ENCODE measurements at regions not wholly inside any gene's neighbourhood (a gene's known extent, or its start where the extent isn't known, plus 50 kb on each side); places are given as distances from the start of the nearest gene placed in this dataset.
"Not testable (repeated sequence)": the region's sequence is repeated elsewhere in the genome, so short reads cannot be mapped to it uniquely, and the experiment has no call there.

DNA sequence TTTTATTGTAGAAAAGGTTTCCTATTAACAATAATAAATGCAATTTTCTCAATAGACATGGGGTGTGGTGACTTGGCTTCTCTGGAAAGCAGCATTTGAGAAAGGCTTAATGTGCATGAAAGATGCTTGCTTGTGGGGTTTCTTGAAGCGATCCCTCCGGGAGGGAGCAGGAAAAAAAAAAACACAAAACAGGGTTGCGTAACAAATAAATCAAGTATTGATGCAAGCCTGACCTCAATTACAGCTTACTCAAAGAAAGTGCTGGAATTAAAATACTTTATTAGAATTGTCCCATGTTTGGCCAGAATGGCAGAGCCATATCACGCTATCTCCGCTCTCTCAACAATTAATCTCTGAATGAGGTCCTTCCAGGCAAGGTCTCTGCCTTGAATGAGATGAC lies 1612.5 kb downstream of the REEP3 start:
- no peak for DNase-seq (ENCODE audit: low spot score)

- no peak for DNase-seq (ENCODE audit: low spot score)
Measured at GRCh38 chr10:65135508-65135907, 1614.3 kb downstream of the REEP3 start.

DNA sequence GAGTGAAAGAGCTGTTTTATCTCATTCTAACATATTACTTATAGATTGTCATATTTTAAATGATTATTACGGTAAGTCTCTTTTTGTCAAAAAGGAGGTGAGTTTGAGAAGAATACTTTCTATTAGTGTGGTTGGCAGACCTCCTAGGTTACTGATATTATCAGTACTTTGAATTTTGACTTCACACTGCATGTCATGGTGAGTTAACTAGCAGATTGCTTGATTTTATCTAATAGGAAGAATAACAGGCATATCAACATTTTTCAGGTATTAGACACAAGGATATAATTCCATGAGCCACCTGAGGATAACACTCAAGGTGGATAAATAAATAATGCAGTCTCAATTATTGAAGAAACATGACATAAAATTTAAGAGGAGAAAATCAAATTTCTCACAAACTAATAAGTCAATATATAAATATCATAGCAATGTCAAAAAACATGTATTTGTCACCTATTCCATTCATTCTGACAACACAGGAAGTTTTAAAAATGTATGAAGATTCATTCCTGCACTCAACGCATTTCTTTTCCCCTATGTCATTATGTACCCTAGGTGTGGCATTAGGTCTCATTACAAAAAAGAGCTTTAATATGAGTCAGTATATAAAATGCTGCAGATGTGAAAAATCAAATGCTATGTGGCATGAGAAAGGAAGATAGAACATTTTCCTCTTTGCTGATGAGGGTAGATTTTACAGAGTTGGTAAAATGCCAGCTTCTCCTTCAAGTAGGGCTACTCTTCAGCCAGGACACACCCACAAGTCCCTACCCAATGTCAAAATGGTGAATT lies 1621.6 kb downstream of the REEP3 start:
- DNase-seq (ENCODE audit: low spot score): no peak

DNA sequence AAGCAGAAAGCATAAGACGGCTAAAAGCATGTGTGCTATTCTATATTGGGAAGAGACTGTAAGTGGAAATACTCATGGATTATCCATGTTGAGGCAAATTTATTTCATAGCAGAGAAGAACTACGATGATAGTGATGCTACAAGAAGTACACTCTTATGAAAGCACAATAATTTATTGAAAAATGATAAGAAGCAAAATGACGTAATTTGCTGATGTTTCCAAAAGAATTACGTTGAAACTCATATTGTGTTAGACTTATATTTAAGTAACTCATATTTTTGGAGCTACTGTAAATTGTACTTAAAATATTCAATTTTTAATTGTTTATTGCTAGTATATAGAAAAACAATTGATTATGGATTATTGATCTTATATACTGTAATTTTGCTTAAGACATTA lies 1622.5 kb downstream of the REEP3 start:
- no peak for DNase-seq (ENCODE audit: low spot score)

DNA sequence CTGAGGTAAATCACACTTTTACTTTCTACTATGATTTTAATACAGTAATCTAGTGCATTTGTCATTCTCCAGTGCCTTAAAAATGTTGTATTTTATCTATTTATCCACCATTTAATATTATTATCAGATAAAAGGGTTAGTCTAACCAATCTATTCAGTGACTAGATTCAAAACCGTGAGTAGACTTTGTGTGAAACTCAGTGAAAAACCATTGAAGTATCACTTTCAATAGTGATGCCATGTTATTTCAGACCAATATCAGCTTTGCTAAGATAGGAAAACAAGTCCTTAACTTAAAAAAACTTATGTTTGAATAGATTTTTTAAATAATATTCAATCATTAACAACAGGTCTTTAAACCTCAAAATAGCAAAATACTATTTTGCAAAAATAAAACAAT lies 1628.7 kb downstream of the REEP3 start:
- no peak for DNase-seq (ENCODE audit: low spot score)

DNA sequence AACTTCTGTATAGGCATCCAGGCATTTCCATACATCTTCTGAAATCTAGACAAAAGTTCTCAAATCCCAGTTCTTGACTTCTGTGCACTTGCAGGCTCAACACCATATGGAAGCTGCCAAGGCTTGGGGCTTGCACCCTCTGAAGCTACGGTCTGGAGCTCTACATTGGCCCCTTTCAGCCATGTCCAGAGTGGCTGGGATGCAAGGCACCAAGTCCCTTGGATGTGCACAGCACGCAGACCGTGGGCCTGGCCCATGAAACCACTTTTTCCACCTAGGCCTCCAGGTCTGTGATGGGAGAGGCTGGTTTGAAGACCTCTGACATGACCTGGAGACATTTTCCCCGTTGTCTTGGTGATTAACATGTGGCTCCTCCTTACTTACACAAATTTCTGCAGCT lies 1645.1 kb downstream of the REEP3 start:
- DNase-seq (ENCODE audit: low spot score): no peak

GRCh38 chr10:65172249-65172648 lies 1651.0 kb downstream of the REEP3 start:
- DNase-seq (ENCODE audit: low spot score): no peak

DNA sequence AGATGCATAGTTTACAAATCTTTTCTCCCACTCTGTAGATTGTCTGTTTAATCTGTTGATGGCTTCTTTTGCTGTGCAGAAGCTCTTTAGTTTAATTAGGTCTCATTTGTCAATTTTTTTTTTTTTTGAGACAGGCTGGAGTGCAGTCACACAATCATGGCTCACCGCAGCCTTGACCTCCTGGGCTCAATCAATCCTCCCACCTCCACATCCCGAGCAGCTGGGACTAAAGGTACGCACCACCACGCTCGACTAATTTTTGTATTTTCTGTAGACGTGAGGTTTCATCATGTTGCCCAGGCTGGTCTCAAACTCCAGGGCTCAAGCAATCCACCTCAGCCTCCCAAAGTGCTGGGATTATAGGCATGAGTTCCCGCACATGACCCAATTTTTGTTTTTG lies 1655.8 kb downstream of the REEP3 start:
- no peak for DNase-seq (ENCODE audit: low spot score)

GRCh38 chr10:65183236-65183635 lies 1662.0 kb downstream of the REEP3 start:
- DNase-seq (ENCODE audit: low spot score): no peak

DNA sequence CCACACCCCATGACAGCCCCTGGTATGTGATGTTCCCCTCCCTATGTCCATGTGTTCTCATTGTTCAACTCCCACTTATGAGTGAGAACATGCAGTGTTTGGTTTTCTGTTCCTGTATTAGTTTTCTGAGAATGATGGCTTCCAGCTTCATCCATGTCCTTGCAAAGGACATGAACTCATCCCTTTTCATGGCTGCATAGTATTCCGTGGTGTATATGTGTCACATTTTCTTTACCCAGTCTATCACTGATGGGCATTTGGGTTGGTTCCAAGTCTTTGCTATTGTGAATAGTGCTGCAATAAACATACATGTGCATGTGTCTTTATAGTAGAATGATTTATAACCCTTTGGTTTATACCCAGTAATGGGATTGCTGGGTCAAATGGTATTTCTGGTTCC lies 1665.5 kb downstream of the REEP3 start:
- not testable (repeated sequence) for DNase-seq (ENCODE audit: low spot score)

- peak; percentile 1 for DNase-seq (ENCODE audit: low spot score)
Measured at GRCh38 chr10:65194126-65194525, 1672.9 kb downstream of the REEP3 start.

- DNase-seq (ENCODE audit: low spot score): no peak
Measured at GRCh38 chr10:65194555-65194954, 1673.4 kb downstream of the REEP3 start.

DNA sequence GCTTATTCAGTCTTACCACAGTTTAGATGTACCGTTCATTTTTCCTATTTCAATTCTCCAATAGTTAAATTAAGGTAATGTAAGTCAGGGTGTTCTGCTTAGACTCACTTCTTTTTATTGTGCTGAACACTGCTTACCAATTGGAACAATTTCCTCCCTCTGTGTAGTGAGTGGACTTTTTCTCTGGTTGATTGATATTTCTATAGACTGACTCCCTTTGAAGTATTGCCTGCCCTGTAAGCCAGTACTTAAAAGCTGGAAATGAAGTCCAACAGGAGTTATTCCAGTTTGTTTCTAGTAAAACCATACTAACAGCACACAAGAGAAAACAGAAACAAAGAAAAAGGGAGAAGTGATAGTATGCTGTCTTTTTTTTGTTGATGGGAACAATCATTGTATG lies 1674.9 kb downstream of the REEP3 start:
- DNase-seq (ENCODE audit: low spot score): no peak

- DNase-seq (ENCODE audit: low spot score): no peak
Measured at GRCh38 chr10:65197935-65198334, 1676.7 kb downstream of the REEP3 start.

DNA sequence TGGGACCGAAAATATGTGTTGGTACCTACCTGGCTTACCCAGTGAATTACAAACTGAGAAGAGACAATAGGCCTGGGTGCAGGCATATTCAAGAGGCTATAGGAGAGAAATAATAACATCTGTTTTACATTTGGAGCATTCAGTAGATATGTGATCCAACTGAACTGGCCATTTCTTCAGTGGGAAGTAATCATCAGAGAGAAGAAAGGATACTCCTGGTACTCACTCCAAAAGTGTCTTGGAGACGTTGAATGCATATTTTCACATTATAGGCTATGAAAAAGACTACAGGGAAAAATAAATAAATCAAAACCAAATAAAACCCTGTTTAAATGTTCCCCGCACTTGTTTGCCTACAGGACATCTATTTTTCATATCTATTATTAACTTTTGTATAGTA lies 1680.3 kb downstream of the REEP3 start:
- no peak for DNase-seq (ENCODE audit: low spot score)

DNA sequence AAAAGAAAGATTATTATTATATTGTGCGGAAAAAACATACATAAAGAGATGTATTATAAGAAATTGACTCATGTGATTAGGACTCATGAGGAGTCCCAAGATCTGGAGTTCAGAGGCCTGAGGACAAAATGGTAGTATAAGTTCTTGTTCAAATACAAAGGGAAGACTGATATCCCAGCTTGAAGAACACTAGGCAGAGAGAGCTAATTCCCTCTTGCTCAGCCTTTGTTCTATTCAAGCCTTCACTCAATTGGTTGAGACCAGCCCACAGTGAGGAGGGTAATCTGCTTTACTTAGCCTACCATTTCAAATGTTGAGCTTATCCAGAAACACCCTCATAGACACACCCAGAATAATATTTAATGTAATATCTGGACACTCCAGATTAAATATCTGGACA lies 1683.8 kb downstream of the REEP3 start:
- no peak for DNase-seq (ENCODE audit: low spot score)

- DNase-seq (ENCODE audit: low spot score): no peak
Measured at GRCh38 chr10:65213170-65213569, 1692.0 kb downstream of the REEP3 start.

DNA sequence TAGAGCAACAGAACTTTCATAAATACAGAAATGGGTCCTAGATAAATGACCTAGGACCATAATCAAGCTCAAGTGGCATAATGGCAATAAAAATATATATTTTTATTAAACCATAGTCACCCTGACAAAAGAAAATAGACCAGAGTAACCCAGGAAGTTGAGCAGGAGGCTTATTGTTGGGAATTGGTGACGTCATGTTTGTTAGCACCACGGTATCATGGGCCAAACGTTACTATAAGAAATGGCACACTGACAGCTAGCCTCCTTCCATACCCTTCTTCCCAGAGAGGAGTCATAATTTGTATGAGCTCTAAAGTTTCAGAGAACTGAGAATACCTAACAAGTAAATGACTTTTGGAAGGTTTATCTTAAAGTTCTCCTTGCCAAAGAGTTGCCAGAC lies 1698.2 kb downstream of the REEP3 start:
- no peak for DNase-seq (ENCODE audit: low spot score)

- DNase-seq (ENCODE audit: low spot score): no peak
Measured at GRCh38 chr10:65231148-65231547, 1694.7 kb upstream of the LRRTM3 start.

DNA sequence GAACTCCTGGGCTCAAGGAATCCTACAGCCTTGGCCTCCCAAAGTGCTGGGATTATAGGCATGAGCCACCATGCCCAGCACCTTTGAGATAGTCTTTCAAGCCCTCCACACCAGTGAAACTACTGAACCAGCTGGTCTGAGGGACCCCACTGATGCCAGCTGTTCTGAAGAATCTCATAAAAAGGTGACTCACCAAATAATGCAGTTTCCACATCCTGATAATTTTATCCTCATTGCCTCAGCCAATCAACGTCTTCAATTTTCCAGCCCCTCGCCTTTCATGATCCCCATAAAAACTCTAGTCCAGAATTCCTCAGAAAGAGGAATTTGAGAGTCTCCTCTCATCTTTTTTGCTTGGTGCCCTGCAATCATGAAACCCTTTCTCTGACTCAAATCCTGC lies 1691.6 kb upstream of the LRRTM3 start:
- no peak for DNase-seq (ENCODE audit: low spot score)

- DNase-seq (ENCODE audit: low spot score): no peak
Measured at GRCh38 chr10:65235266-65235665, 1690.6 kb upstream of the LRRTM3 start.

DNA sequence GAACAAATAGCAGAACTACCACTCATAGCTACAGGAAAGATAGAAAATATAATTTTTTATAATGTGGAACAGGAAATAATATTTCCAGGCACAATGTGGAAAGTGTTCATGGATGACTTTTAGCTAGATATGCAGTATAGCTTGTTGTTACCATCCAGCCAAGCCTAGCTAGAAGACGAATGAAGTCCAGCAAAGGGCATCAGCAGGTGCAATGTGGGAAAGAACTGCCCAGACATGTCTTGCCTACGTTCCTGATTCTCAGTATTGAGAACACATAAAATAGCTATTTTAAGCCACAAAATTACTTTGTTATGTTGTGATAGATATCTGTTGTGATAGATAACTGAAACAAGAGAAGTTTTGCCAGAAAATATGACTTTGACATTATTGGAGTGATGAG lies 1690.0 kb upstream of the LRRTM3 start:
- DNase-seq (ENCODE audit: low spot score): no peak

DNA sequence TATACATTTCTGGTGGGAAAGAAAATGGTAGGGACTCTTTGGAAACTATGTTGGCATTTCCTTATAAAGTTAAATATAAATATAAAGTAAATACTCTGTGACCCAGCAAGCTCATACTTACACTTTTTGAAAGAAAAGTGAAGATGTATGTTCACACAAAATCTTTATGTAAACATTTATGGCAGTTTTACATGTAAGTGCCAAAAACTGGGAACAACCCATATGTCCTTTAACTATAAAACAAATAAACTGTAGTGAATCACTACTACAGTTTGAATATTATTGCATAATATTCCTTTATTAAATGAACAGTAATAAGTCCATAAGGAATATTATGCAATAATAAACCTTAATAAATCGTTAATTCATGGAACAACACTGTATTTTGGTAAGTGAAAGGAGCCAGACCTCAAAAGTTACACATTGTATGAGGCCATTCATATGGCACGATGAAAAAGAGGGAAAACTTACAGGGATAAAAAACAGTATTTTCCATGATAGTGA lies 1660.3 kb upstream of the LRRTM3 start:
- no peak for DNase-seq (ENCODE audit: low spot score)

GRCh38 chr10:65269551-65269950 lies 1656.3 kb upstream of the LRRTM3 start:
- not testable (repeated sequence) for DNase-seq (ENCODE audit: low spot score)

Data from AG08395 (cell line).